Right kidney (tissue), 1 donor: ENCODE measurements at regions not wholly inside any gene's neighbourhood (a gene's known extent, or its start where the extent isn't known, plus 50 kb on each side); places are given as distances from the start of the nearest gene placed in this dataset.
"Not testable (repeated sequence)": the region's sequence is repeated elsewhere in the genome, so short reads cannot be mapped to it uniquely, and the experiment has no call there.

Experiments
- DNase-seq: peaks from one replicate; pipeline ENCODE4 v3.0.0-alpha.2; 2016

DNA sequence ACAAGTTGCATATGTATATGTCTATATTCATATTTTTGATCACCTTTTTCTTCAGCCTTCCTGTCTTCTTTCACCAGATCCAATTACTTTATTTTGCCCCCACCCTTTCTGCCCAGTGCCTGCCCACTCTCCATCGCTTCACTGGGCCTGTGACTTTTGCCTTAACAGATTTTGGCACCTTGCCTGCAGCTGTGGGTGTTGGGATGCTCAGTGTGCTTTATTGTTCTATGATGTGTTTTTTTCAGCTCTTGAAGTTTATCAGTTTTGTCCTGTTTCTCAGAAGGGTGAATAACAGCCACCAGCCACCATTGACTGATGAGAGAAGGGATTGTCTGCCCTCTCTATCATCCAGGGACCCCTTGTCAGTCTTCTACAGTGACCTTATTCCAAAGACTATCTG lies 77.2 kb upstream of the GALNT7 start:
- peak; percentile 7 for DNase-seq

DNA sequence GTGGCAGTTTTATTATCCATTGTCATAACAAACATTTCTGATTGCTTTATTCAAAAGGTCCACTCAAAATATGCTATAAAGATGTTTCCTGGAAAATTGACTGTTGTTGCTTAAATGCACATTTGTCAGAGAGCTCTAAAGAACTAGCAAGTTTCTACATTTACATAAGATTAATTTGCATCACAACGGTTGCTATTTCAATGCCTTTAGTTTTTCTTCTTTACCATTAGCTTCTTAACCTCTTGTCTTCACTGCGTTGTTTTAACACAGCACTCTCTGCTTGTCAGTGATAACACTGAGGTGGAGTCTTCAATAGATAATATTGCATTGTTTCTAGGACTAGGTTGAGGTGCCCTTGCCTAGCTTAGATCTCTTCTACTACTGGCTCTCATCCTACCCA lies 76.7 kb upstream of the GALNT7 start:
- no peak for DNase-seq

DNA sequence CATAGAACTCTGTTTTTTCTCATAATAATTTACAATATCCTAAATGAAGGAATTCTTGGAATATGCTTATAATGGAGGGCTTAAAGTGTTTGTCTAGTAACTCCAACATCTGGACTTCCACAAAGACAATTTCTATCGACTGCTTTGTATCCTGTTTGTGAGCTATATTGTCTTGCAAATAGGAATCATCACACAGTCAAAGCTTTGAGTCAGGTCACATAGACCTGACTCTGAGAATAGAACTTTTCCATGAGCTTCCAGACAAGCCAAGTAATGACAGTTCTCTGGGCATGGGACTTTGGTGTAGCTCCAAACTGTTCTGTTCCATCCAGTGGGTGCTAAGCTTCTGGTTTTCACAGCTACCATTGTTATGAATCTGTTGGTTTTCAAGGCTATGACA lies 75.2 kb upstream of the GALNT7 start:
- DNase-seq: no peak

DNA sequence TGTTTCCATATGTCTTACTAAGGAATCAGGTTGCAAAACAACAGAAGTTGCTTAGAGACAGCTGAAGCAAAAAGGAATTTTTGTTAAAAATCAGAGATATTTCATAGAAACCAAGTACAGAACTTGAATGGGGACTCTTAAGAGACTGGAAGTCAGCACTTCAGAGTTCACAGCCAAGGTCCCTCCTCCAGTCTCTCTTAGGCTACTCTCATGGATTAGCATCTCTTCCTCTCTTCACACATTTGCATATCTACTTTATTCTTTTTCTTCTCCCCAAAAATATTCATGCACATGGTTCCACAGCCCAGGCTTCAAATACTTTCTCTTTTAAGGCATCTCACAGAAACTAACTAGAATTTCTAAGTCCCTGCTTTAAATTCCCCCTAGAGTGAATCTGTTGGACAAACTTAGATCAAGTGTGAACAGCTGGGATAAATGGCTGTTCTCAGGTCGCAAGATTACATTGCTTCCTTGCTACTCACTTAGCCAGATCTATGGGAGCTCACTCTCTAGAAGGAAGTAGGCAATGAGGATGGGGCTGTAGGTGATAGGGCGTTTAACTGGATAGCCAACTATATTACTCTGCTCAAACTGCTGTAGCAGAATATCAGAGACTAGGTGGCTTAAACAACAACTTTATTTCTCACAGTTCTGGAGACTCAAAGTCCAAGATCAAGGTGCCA lies 73.7 kb upstream of the GALNT7 start:
- no peak for DNase-seq

DNA sequence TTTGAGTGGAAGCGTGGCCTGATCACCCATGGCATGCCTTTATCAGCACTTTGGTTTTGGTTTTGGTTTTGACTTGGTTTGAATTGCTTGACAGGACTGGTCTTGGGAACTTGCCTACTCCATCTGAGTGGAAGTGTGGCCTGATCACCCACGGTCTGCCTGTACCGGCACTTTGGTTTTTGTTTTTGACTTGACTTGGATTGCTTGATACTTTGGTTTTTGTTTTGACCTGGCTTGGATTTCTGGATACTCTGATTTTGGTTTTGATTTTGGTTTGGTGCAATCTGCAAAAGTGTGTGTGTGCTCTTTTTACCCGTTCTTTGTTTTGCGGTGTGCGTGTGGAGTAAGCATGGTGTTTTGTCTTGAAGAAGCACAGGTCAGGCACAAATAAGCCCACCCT lies 69.2 kb upstream of the GALNT7 start:
- DNase-seq: not testable (repeated sequence)

DNA sequence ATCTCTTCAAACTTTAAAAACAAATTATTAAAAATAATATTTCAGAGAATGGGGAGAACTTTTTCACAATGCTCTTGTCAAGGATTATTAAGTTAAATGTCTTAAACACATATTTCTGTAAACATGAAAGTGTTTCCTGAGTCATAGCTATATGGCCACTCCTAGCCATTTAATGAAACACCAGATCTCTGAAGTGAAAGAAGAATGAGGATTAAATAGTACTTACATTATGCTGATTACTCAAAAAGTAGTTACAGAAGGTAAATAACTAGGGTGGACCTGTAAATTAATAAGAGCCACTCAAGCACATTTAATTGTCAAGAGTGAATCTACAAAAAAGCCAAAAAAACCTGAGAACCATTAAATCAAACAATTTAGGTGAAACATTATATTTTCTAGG lies 57.6 kb upstream of the GALNT7 start:
- DNase-seq: no peak

DNA sequence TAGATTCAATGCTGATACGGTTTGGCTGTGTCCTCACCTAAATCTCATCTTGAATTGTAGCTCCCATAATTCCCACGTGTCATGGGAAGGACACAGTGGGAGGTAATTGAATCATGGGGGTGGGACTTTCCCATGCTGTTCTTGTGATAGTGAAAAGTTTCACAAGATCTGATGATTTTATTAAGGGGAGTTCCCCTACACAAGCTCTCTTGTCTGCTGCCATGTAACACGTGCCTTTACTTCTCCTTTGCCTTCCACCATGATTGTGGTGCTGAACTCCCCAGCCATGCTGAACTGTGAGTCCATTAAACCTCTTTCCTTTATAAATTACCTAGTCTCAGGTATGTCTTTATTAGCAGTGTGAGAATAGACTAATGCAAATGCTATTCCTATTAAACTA lies 51.2 kb upstream of the GALNT7 start:
- DNase-seq: not testable (repeated sequence)
